HCT116 (cell line): ENCODE measurements at regions not wholly inside any gene's neighbourhood (a gene's known extent, or its start where the extent isn't known, plus 50 kb on each side); places are given as distances from the start of the nearest gene placed in this dataset.

Source experiments
- ATAC-seq: fragments of 200-7000 bp; cut with Tn5 transposase; 2 replicates; pipeline ENCODE4 v1.9.1; 2020; ENCODE audit warnings: mild to moderate bottlenecking, moderate library complexity
- BruUV-seq: library from RNA; stranded (reverse); fragments of 400-500 nt; replicated peaks from 2 replicates; lab custom pipeline; 2021; lab: Mats Ljungman, UMichigan
- CTCF ChIA-PET: fragments of 300-600 bp; sonication (Branson Sonifier 250); formaldehyde crosslinking; loops from one replicate; lab custom pipeline; 2021; ENCODE audit warnings: antibody characterized with exemption; lab: Charles Lee
- POLR2A ChIA-PET: fragments of 300-600, 350-600 bp; sonication (Branson Sonifier 250); formaldehyde crosslinking; loops from one replicate; lab custom pipeline; 2021; ENCODE audit warnings: antibody characterized with exemption; lab: Charles Lee
- RAD21 ChIA-PET, 2 experiments: fragments of 300-600 bp; sonication (Branson Sonifier 250); formaldehyde crosslinking; loops; one replicate each; lab custom pipeline; 2023; ENCODE audit warnings: low total read pairs in 2 of 2; ENCODE audit not compliant: uncharacterized antibody in 2 of 2, unreplicated experiment in 2 of 2, low non-redundant PET in 1 of 2; lab: Charles Lee
- DNase-seq: peaks from one replicate; pipeline ENCODE4 v3.0.0-alpha.2; 2010; ENCODE audit warnings: low read depth, low spot score
- H2AFZ ChIP-seq: fragments of 200-600 bp; shearing (Covaris generic), sonication (generic); 2 replicates; pipeline ENCODE4 v1.6.1; 2017; ENCODE audit warnings: low read depth, mixed run types, mixed read lengths, antibody characterized with exemption, low read length; ENCODE audit not compliant: poor library complexity, severe bottlenecking
- H3K27ac ChIP-seq: 2 replicates; pipeline ENCODE4 v1.5.1; 2012; ENCODE audit warnings: low read depth, low read length
- H3K27me3 ChIP-seq: fragments of 200-600 bp; sonication (generic); 2 replicates; pipeline ENCODE4 v1.6.1; 2016; ENCODE audit warnings: mixed run types, low read length, mixed read lengths; ENCODE audit not compliant: insufficient read depth
- H3K36me3 ChIP-seq, 2 experiments: fragments of 200-500 bp in 1 of 2; fragments of 200-600 bp in 1 of 2; sonication (Bioruptor generic) in 1 of 2; sonication (generic) in 1 of 2; 2 replicates each; pipeline versions ENCODE4 v1.5.1 to v1.6.1; 2014 to 2016; ENCODE audit warnings: low read length in 2 of 2, inconsistent platforms in 1 of 2, mixed read lengths in 1 of 2, mixed run types in 1 of 2; ENCODE audit not compliant: insufficient read depth in 2 of 2, control insufficient read depth in 1 of 2
- H3K4me1 ChIP-seq, 2 experiments: fragments of 200-600 bp in 1 of 2; sonication (generic) in 1 of 2; 2 replicates each; pipeline versions ENCODE4 v1.5.1 to v1.6.1; 2012 to 2017; ENCODE audit warnings: low read length in 2 of 2, inconsistent platforms in 1 of 2, mild to moderate bottlenecking in 1 of 2, mixed read lengths in 1 of 2, mixed run types in 1 of 2, moderate library complexity in 1 of 2; ENCODE audit not compliant: insufficient read depth in 2 of 2, control insufficient read depth in 1 of 2
- H3K4me2 ChIP-seq: fragments of 200-600 bp; sonication (generic); 2 replicates; pipeline ENCODE4 v1.6.1; 2017; ENCODE audit warnings: mixed run types, low read length, mixed read lengths
- H3K4me3 ChIP-seq, 2 experiments: fragments of 200-600 bp in 1 of 2; sonication (generic) in 1 of 2; replicated peaks in 1 of 2; 2 replicates each; pipeline ENCODE4 v1.5.1; 2011 to 2016; ENCODE audit warnings: low read length in 2 of 2, control low read depth in 1 of 2, low read depth in 1 of 2, mild to moderate bottlenecking in 1 of 2, mixed read lengths in 1 of 2, mixed run types in 1 of 2
- H3K79me2 ChIP-seq: fragments of 200-600 bp; sonication (generic); 2 replicates; pipeline ENCODE4 v1.6.1; 2017; ENCODE audit warnings: mild to moderate bottlenecking, mixed run types, low read length, moderate library complexity, mixed read lengths; ENCODE audit not compliant: insufficient read depth
- H3K9ac ChIP-seq: fragments of 200-600 bp; sonication (generic); 2 replicates; pipeline ENCODE4 v1.6.1; 2016; ENCODE audit warnings: low read length, mixed read lengths
- H3K9me2 ChIP-seq: fragments of 200-600 bp; sonication (generic), shearing (Covaris generic); 2 replicates; pipeline ENCODE4 v1.6.1; 2017; ENCODE audit warnings: mixed run types, mild to moderate bottlenecking, moderate library complexity; ENCODE audit not compliant: insufficient read depth
- H3K9me3 ChIP-seq, 2 experiments: fragments of 200-500 bp in 1 of 2; fragments of 200-600 bp in 1 of 2; sonication (Bioruptor generic) in 1 of 2; sonication (generic) in 1 of 2; 2 replicates each; pipeline ENCODE4 v1.6.1; 2014 to 2017; ENCODE audit warnings: low read length in 2 of 2, mixed read lengths in 2 of 2, inconsistent platforms in 1 of 2, low read depth in 1 of 2, mild to moderate bottlenecking in 1 of 2, mixed run types in 1 of 2, moderate library complexity in 1 of 2; ENCODE audit not compliant: control insufficient read depth in 1 of 2, insufficient read depth in 1 of 2
- H4K20me1 ChIP-seq: fragments of 200-600 bp; sonication (generic), shearing (Covaris generic); 2 replicates; pipeline ENCODE4 v1.6.1; 2017; ENCODE audit warnings: mixed run types, mild to moderate bottlenecking, moderate library complexity; ENCODE audit not compliant: insufficient read depth
- CBX3 ChIP-seq: IDR thresholded peaks from 2 replicates; pipeline ENCODE4 v1.6.1; 2012; ENCODE audit warnings: low read depth
- CEBPB ChIP-seq: IDR thresholded peaks from 2 replicates; pipeline ENCODE4 v1.6.1; 2012; ENCODE audit warnings: low read depth
- CTCF ChIP-seq, 3 experiments: fragments of 200-600 bp in 1 of 3; sonication (generic) in 1 of 3; IDR thresholded peaks in 2 of 3; conservative IDR thresholded peaks in 1 of 3; 2 replicates each; pipeline ENCODE4 v1.5.1; 2012 to 2017; ENCODE audit warnings: low read depth in 2 of 3, low read length in 2 of 3, antibody characterized with exemption in 1 of 3, borderline replicate concordance in 1 of 3, control low read depth in 1 of 3, mild to moderate bottlenecking in 1 of 3, mixed read lengths in 1 of 3, mixed run types in 1 of 3, moderate library complexity in 1 of 3; ENCODE audit not compliant: insufficient read depth in 1 of 3
- EZH2 ChIP-seq: fragments of 200-600 bp; sonication (generic); IDR thresholded peaks from 2 replicates; pipeline ENCODE4 v1.6.1; 2017; ENCODE audit warnings: antibody characterized with exemption, mixed run types
- EZH2phosphoT487 ChIP-seq: fragments of 200-600 bp; IDR thresholded peaks from 2 replicates; pipeline ENCODE4 v1.6.1; 2018; ENCODE audit warnings: antibody characterized with exemption, borderline replicate concordance
- FOSL1 ChIP-seq: IDR thresholded peaks from 2 replicates; pipeline ENCODE4 v1.6.1; 2012; ENCODE audit warnings: low read depth
- JUND ChIP-seq: IDR thresholded peaks from 2 replicates; pipeline ENCODE4 v1.6.1; 2012
- MAX ChIP-seq: IDR thresholded peaks from 2 replicates; pipeline ENCODE4 v1.6.1; 2012
- POLR2AphosphoS5 ChIP-seq: IDR thresholded peaks from 2 replicates; pipeline ENCODE4 v1.6.1; 2011; ENCODE audit warnings: mild to moderate bottlenecking, low read depth, low read length, moderate library complexity
- RAD21 ChIP-seq: IDR thresholded peaks from 2 replicates; pipeline ENCODE4 v1.6.1; 2012; ENCODE audit warnings: low read depth, mild to moderate bottlenecking
- REST ChIP-seq: IDR thresholded peaks from 2 replicates; pipeline ENCODE4 v1.6.1; 2012; ENCODE audit warnings: low read depth
- SRF ChIP-seq: IDR thresholded peaks from 2 replicates; pipeline ENCODE4 v1.6.1; 2012; ENCODE audit warnings: low read depth
- TCF7L2 ChIP-seq: IDR thresholded peaks from 2 replicates; pipeline ENCODE4 v1.7.0; 2011; ENCODE audit warnings: borderline replicate concordance, inconsistent platforms; ENCODE audit not compliant: insufficient read depth, insufficient read length; ENCODE audit errors: extremely low read depth
- YY1 ChIP-seq: IDR thresholded peaks from 2 replicates; pipeline ENCODE4 v1.6.1; 2011; ENCODE audit warnings: low read length, low read depth, moderate library complexity, mild to moderate bottlenecking; ENCODE audit not compliant: insufficient replicate concordance; ENCODE audit errors: extremely low read depth
- ZBTB33 ChIP-seq: IDR thresholded peaks from 2 replicates; pipeline ENCODE4 v1.6.1; 2011; ENCODE audit warnings: mild to moderate bottlenecking, low read length, moderate library complexity; ENCODE audit not compliant: insufficient replicate concordance; ENCODE audit errors: extremely low read depth
- ZFX ChIP-seq: fragments of 450-650 bp; IDR thresholded peaks from 2 replicates; pipeline ENCODE4 v1.6.1; 2017
- ZNF274 ChIP-seq: fragments of 200-500 bp; sonication (Bioruptor generic); IDR thresholded peaks from 2 replicates; pipeline ENCODE4 v1.6.1; 2014; ENCODE audit warnings: mild to moderate bottlenecking, low read depth, low read length, inconsistent platforms
- intact Hi-C: fragments of 100-400 bp; cut with micrococcal nuclease; formaldehyde crosslinking; loops from 2 replicates; pipeline ENCODE4 v1.10.0; 2022

GRCh38 chr13:76292726-76293125 lies 593.5 kb downstream of the KCTD12 start:
- ChIA-PET CTCF (no interaction called here), POLR2A (no interaction called here), RAD21 (no interaction called here)
- no peak overlapping the region for H3K27ac ChIP-seq
- H3K4me1 ChIP-seq = no peaks in the 10 kb centered on the region
- H2AFZ ChIP-seq = no peak overlapping the region
- no peaks in the 10 kb centered on the region for H3K9me3 ChIP-seq
- DNase-seq (no peak), ATAC-seq (no peak)
- no TSS peak for BruUV-seq
- TF ChIP-seq FOSL1 (no peak), TCF7L2 (no peak), CBX3 (no peak), ZBTB33 (no peak), CEBPB (no peak), CTCF (IDR thresholded peaks at IDR 0.05 in 2 of 3, conservative IDR thresholded peaks at IDR 0.05 in 1 of 3; ENCODE audit: borderline replicate concordance in 1 of 3, insufficient read depth in 1 of 3, low read depth in 2 of 3, low read length in 2 of 3) (no peak), POLR2AphosphoS5 (no peak), EZH2phosphoT487 (no peak), REST (no peak), MAX (no peak), JUND (no peak), EZH2 (no peak), YY1 (no peak), ZNF274 (no peak), RAD21 (no peak), SRF (no peak), ZFX (no peak)
- no peak overlapping the region for H3K4me3 ChIP-seq
- no peaks in the 10 kb centered on the region for H3K9me2 ChIP-seq
- no peaks in the 10 kb centered on the region for H3K79me2 ChIP-seq
- no peak overlapping the region for H3K4me2 ChIP-seq
- H3K27me3 ChIP-seq = no peaks in the 10 kb centered on the region
- no peak overlapping the region for H3K9ac ChIP-seq
- no peaks in the 10 kb centered on the region for H3K36me3 ChIP-seq
- intact Hi-C loops = loop anchor here (5.0 kb wide), 1 partner anchor 35 kb away; no protein-coding TSS in a partner anchor
- no peaks in the 10 kb centered on the region for H4K20me1 ChIP-seq
